DMS53 treated with DMSO at 0.1 percent for 48 hours (cell line): ENCODE measurements at regions not wholly inside any gene's neighbourhood (a gene's known extent, or its start where the extent isn't known, plus 50 kb on each side); places are given as distances from the start of the nearest gene placed in this dataset.

Source experiments
- DNase-seq: peaks from one replicate; lab custom pipeline; 2025; ENCODE audit not compliant: unreplicated experiment; lab: John Stamatoyannopoulos, UW

GRCh38 chr16:55257966-55258613 lies 65.9 kb upstream of the IRX6 start:
- no peak for DNase-seq

GRCh38 chr16:55261301-55261700 lies 62.7 kb upstream of the IRX6 start:
- no peak for DNase-seq

GRCh38 chr16:55263271-55264250 lies 60.4 kb upstream of the IRX6 start:
- no peak for DNase-seq

GRCh38 chr16:55264949-55265348 lies 59.1 kb upstream of the IRX6 start:
- no peak for DNase-seq

- DNase-seq: no peak
Observed at GRCh38 chr16:55265926-55266325, 58.1 kb upstream of the IRX6 start.

GRCh38 chr16:55271945-55272513 lies 52.0 kb upstream of the IRX6 start:
- DNase-seq: no peak

GRCh38 chr16:55272744-55273143 lies 51.3 kb upstream of the IRX6 start:
- no peak for DNase-seq

GRCh38 chr16:55273356-55273755 lies 50.6 kb upstream of the IRX6 start:
- no peak for DNase-seq

GRCh38 chr16:55273959-55274358 lies 50.0 kb upstream of the IRX6 start:
- DNase-seq: no peak
